ENCODE measurements at regions not wholly inside any gene's neighbourhood (a gene's known extent, or its start where the extent isn't known, plus 50 kb on each side); places are given as distances from the start of the nearest gene placed in this dataset.

DNA sequence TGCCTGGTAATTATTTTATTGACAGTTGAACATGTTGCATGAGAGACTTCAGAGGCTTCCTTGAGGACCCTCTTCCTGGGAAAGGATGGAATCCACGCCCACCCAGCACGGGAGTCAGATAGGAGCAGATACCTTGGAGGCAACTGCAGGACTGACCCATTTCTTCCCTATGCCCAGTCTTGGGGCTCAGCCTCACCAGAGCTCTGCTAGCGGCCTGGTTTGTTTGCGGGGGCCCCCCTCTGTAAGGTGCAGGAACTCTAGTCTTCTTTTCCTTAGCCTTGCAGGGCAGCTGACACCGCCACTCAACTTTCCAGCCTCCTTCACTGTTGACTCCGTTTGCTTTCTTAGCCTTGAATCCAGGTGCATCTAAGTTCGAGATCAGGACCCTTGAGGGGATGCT, 1032.8 kb downstream of the BRD1 start:
- DNase-seq (ENCODE audit: low spot score) = no peak

DNA sequence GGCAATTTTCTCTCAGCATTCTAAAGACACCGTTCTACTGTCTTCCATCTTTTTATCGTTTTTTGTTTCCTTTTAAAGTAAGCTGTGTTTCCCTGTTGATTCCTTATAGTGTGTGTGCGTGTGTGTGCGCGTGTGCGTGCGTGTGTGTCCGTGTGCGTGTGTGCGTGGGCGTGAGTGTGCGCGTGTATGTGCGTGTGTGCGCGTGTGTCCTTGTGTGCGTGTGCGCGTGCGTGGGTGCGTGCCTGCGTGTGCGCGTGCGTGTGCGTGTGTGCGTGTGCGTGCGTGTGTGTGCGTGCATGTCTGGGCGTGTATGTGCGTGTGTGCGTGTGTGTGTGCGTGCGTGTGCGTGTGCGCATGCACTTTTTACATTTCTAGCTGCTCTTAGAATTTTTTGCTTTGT, 1033.7 kb downstream of the BRD1 start:
- DNase-seq (ENCODE audit: low spot score) = no peak

- DNase-seq (ENCODE audit: low spot score) = no peak
These were observed 1041.0 kb downstream of the BRD1 start for GRCh38 chr22:48786679-48786996.

DNA sequence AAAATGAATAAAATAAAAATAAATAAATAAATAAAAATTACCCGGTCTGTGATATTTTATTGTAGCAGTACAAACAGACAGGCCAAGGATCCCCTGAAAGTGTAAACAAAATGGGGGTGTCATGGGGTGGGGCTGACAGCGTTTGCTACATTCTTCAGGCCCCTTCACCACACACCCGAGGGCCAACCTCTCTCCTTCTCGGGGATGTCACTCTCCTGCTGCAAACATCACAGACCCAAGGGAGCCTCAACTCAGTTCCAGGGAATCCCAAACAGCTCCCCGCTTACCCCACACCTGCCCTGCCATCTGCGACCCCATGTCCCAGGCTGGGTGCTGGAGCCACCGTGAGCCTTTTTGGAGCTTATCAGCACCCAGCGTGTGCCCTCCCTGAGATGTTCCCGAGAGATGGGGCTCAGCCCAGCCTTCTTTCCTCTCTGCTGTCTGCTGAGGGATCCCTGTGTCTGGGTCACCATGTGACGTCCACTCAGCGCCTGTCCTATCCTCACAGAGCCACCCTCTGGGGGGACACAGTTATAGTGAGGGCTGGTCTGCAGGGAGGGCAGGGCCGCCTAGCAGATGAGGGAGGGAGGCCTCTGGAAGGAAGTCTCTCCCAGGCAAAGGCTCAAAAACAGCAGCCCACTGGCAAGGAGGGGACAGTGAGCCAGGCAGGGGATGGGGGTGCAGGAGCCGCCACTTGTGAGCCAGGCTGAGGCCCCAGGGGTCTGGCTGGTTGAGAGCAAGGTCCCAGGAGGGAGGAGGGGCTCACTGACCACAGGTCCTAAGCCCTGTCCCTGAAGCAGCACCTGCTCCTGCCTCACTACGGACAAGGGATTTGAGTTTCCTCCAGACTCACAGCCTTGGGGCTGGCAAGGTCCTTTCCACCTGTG, 1041.6 kb downstream of the BRD1 start:
- DNase-seq (ENCODE audit: low spot score) = no peak

DNA sequence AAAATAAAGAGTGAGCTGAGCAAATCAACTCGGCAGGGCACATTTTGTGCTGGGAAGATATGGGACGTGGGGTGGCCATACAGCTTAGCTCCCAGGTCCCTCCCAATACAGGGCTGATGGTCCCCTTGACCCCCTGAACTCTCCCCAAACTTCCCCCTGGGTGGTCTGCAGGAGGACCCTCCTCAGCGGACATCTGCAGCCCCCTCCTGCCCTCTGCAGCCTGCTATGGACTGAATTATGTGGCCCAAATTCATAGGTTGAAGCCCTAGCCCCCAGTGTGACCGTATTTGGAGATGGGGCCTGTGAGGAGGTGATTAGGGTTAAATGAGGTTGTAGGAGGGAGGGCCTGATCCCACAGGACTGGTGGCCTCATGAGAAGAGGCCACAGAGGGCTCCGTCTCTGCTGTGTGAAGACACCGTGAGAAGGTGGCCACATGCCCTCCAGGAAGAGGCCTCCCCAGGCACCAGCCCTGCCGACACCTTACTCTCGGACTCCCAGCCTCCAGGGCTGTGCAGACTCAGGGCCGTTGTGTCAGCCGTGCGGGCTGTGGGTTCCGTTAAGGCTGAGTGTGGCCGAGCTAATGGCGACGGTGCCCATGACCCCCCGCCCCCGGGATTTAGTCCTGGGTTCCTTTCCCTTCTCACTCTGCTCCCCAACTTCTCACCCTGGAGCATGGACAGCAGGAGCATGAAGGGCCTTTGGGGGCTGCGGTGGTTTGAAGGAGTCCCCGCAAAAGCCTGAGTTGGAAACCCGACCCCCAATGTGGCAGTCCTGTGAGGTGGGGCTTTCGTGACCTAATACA, 1042.8 kb downstream of the BRD1 start:
- no peak for DNase-seq (ENCODE audit: low spot score)

DNA sequence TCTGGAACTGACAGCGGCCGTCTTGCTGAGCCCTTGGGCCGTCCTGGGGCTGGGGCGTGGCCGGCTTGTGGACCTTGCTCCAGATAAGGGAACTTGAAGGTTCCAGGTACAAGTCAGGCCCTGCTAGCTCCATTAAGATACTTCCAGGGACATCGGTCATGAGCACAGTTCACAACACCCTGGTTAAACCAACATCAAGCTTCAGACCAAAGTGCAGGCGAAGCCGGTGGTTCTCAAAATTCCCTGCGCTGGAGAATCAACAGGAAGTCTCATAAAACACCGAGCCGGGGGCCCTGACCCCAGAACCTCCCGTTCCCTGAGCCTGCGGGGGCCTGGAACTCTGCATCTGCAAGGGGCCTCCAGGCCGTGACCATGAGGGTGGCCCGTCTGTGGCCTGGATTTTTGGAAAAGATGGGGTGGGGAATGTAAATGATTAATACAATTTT, 1043.8 kb downstream of the BRD1 start:
- no peak for DNase-seq (ENCODE audit: low spot score)

DNA sequence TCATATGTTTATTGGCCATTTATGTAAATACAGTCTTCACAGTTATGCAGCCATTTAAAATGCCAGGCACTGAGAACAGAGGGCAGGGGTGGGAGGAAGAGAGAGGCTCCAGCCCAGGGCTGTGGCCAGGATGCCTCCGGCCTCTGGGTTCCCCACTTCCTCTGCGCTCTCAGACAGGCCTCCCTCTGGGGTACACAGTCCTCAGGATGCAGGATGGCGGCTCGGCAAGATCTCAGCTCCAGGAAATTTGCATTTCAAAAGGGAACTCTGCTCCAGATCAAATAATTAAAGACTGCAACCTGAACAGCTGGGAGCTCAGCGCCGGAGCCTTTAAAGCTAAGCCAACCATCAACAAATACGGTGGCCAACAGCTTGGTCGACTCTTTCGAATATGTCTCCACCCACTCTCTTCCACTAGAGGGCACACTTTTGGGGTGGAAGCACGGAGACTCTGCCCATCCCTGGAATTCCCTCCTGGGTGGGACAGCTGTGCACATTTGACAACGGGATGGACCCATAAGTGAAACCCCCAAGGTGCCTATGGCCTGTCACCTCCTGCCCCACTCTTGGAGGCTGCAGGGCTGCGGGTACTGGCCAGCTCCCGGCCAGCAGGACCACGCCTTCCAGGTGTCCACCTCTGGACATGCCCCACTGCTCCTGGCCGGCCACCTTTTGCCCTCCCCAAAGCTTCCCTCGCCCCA, 1044.7 kb downstream of the BRD1 start:
- no peak for DNase-seq (ENCODE audit: low spot score)

- no peak for DNase-seq (ENCODE audit: low spot score)
These were observed 1045.3 kb downstream of the BRD1 start for GRCh38 chr22:48782326-48782725.

DNA sequence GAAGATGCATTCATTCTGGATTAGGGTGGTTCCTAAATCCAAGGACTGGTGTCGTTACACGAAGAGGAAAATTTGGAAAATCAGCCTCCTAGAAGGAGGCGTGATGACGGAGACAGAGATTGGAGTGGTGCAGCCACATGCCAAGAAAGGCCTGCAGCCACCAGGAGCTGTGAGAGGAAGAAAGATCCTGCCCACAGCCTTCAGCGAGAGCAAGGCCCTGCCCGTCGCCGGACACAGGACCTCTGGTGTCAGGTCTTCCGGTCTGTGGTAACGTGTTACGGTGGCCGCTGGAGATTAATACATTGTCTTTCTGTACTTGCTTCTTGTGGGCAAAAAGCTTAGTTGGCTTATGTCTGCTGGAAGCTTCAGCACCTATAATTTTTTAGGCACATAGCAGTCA, 1045.8 kb downstream of the BRD1 start:
- no peak for DNase-seq (ENCODE audit: low spot score)

GRCh38 chr22:48781391-48781790, 1046.3 kb downstream of the BRD1 start:
- no peak for DNase-seq (ENCODE audit: low spot score)

DNA sequence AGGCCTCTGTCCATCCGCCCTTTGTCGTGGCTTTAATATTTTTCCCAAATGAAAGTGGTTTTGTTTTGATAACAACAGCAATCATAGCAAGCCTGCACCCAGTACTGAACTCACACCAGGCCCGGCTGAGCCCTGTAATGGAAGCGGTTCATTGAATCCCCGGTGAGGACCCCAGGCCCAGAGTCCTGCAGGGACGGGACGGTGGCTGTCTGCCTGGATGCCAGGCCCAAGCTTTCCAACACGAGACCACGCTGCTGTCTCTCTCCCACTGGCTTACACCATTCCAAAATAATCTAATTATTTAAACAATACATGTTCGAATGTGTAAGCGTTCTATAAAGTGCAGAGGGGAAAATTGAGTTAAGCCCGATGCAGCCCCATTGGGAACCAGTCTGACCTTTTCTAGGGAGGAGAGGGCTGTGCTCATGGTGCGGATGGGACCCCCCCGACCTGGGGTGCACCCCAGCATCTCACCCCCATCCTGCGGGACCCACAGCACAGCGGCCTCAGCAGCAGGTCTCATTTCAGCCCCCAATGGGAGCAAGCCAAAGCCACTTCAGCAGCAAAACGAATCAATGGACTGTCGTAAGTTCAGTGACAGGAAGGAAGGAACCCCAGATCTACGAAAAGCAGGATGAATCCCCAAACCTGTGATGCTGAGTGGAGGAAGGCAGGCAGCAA, 1046.9 kb downstream of the BRD1 start:
- no peak for DNase-seq (ENCODE audit: low spot score)

GRCh38 chr22:48779661-48780596, 1047.7 kb downstream of the BRD1 start:
- DNase-seq (ENCODE audit: low spot score) = no peak

DNA sequence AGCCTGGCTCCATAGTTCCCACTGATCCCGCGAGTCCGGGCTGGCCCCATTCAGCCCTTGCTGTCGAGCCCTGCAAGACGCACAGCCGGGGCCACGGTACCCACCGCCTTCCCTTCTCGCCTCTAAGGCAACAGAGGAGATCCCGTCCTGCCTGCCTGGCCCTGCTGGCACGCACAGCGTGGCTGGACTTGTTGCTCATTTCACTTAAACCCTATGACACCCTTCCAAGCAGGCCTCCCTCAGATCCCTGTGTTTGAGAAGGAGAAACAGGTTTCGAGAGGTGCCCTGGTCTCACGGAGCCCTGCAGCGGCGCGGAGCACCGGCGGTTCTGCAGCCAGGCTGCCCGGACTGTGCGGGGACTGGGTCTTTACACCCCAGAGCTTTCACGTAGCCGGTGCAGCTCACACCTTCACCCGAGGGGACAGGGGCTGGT, 1048.4 kb downstream of the BRD1 start:
- no peak for DNase-seq (ENCODE audit: low spot score)

- no peak for DNase-seq (ENCODE audit: low spot score)
These were observed 1049.1 kb downstream of the BRD1 start for GRCh38 chr22:48778308-48779195.

DNA sequence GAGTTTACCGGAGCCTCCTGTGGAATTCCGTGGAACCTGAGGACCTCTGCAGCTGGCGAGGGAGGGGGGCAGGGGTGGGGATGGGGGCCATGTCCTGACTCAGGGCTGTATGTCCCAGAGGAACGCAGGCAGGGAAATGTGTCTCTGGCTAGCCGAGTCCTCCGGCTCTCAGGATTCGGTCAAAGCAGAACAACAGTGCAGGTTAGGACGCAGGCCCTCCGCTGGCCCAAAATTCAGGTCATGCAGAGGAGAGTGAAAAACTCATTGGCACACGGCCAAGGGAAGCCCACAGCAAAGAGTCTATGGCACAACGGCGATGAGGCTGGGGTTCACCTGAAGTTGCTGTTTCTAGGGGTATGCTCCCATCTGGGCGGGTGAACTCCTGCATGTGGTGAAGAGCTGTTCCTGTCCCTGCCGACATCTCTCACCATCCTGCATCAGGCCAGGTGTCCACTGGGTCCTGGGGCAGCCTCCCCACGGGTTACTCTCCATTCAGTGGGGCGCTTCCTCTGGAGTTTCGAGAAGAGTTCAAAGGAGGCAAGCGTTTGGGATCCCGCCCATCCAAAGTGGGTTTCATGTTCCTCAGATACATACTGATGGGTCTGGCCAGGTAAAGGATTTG, 1055.3 kb downstream of the BRD1 start:
- DNase-seq (ENCODE audit: low spot score) = no peak

DNA sequence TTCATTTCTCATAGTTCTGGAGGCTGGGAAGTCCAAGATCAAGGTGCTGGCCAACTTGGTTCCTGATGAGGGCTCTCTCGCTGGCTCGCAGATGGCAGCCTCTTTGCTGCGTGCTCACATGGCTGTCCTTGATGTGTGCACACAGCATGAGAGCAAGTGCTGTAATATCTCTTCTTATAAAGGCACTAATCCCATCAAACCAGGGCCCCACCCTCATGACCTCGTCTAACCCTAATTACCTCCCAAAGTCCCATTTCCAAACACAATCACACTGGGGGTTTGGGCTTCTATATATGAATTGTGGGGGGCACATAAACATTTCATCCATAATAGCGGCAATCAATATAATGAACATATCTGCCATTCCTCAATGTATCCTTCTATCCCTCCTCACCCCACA, 1062.1 kb downstream of the BRD1 start:
- DNase-seq (ENCODE audit: low spot score) = no peak

DNA sequence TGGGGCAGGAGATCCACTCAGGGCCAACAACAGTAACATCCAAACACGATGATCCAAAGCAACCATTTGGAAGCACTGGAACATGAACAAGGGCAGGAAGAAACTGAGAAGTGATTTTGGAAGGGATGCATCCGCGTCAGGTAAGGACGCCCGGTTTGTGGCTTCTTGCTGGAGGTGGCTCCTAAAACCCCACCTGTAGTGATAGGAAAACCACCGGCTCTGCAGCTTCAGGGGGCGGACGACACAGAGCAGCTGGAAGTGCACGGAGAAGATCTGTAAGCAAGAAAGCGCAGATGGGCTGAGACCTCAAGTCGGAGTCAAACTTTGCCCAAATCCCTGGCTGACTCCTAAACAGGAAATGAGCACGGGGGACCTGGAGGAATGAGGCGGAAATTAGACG, 1066.1 kb downstream of the BRD1 start:
- DNase-seq (ENCODE audit: low spot score) = no peak

DNA sequence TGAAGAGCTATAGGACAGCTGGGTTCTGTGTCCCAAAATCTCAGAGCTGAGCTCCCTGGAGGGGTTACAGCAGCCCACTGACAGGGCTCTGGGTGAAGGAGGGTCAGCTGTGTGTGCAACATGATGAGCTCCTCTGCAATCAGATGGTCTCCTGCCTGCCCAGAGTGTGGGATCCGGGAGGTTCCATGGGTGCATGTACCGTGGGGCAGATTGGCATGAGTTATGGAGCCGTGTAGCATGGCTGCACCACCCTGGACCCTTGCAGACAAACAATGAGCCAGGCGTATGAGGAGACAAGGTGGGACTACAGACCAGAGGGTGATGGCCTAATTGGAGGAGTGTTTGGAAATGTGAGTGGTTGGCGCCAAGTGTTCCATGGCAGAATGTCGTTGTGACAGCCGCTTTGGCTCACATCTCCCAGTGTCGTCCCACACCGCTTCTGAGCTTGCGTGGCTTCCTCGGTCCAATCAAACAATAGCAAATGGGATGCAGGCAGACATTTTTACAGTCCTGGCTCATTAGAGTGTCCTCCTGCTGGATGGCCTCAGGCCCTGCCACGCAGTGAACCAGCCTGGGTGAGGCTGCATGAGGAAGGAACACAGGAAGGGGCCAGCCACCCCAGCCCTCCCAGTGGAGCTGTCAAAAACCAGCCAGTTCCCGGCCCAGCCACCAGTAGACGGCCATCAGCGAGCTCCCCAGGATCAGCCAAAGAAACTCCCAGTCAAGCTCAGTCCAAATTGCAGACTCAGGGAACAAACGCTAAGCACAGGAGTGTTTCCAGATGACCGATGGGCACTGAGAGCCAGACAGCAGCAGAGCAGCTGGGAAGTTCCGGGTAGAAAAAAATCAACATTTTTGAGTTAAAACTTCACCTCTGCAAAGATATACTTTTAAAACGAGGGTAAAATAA, 1066.9 kb downstream of the BRD1 start:
- DNase-seq (ENCODE audit: low spot score) = no peak
